GM21619 (cell line): ENCODE measurements at regions not wholly inside any gene's neighbourhood (a gene's known extent, or its start where the extent isn't known, plus 50 kb on each side); places are given as distances from the start of the nearest gene placed in this dataset.
"Not testable (repeated sequence)": the region's sequence is repeated elsewhere in the genome, so short reads cannot be mapped to it uniquely, and the experiment has no call there.

Experiments used
- ATAC-seq: cut with Tn5 transposase; IDR thresholded peaks from one replicate; pipeline ENCODE4 v1.9.1; 2021; ENCODE audit not compliant: unreplicated experiment

- ATAC-seq, result no peak
These were observed 135.9 kb downstream of the ITGB8 start for GRCh38 chr7:20466543-20467021.

- no peak for ATAC-seq
These were observed 139.4 kb downstream of the ITGB8 start for GRCh38 chr7:20470082-20470481.

- ATAC-seq, result no peak
These were observed 140.0 kb downstream of the ITGB8 start for GRCh38 chr7:20470726-20471125.

- ATAC-seq, result no peak
These were observed 141.2 kb upstream of the ABCB5 start for GRCh38 chr7:20474249-20474648.

- no peak for ATAC-seq
These were observed 139.7 kb upstream of the ABCB5 start for GRCh38 chr7:20475756-20476155.

- no peak for ATAC-seq
These were observed 138.4 kb upstream of the ABCB5 start for GRCh38 chr7:20477067-20477466.

- ATAC-seq, result no peak
These were observed 135.8 kb upstream of the ABCB5 start for GRCh38 chr7:20479706-20480105.

- no peak for ATAC-seq
These were observed 133.4 kb upstream of the ABCB5 start for GRCh38 chr7:20482071-20482470.

GRCh38 chr7:20484356-20484755 is 131.1 kb upstream of the ABCB5 start:
- no peak for ATAC-seq

GRCh38 chr7:20488850-20489249 is 126.6 kb upstream of the ABCB5 start:
- ATAC-seq, result no peak

GRCh38 chr7:20491284-20491683 is 124.2 kb upstream of the ABCB5 start:
- no peak for ATAC-seq

GRCh38 chr7:20494566-20494965 is 120.9 kb upstream of the ABCB5 start:
- ATAC-seq, result no peak

GRCh38 chr7:20501473-20501872 is 114.0 kb upstream of the ABCB5 start:
- ATAC-seq, result not testable (repeated sequence)

- no peak for ATAC-seq
These were observed 112.1 kb upstream of the ABCB5 start for GRCh38 chr7:20503278-20503950.

- no peak for ATAC-seq
These were observed 111.4 kb upstream of the ABCB5 start for GRCh38 chr7:20504060-20504459.

- ATAC-seq, result no peak
These were observed 109.3 kb upstream of the ABCB5 start for GRCh38 chr7:20506175-20506574.

GRCh38 chr7:20507157-20507556 is 108.3 kb upstream of the ABCB5 start:
- ATAC-seq, result no peak

GRCh38 chr7:20508109-20508508 is 107.4 kb upstream of the ABCB5 start:
- ATAC-seq, result no peak

GRCh38 chr7:20509892-20510572 is 105.4 kb upstream of the ABCB5 start:
- ATAC-seq, result no peak

GRCh38 chr7:20510573-20510900 is 104.9 kb upstream of the ABCB5 start:
- ATAC-seq, result no peak

GRCh38 chr7:20513341-20513740 is 102.1 kb upstream of the ABCB5 start:
- ATAC-seq, result no peak

GRCh38 chr7:20513897-20514296 is 101.6 kb upstream of the ABCB5 start:
- no peak for ATAC-seq

- ATAC-seq, result no peak
These were observed 101.1 kb upstream of the ABCB5 start for GRCh38 chr7:20514364-20514763.
